ENCODE measurements at regions not wholly inside any gene's neighbourhood (a gene's known extent, or its start where the extent isn't known, plus 50 kb on each side); places are given as distances from the start of the nearest gene placed in this dataset.

GRCh38 chr12:24075650-24076049, 126.2 kb upstream of the SOX5 start:
- TF ChIP-seq CTCF (IDR thresholded peaks at IDR 0.05; ENCODE audit: insufficient read depth, low read length) = no peak
- no peak for DNase-seq (ENCODE audit: low read depth)

GRCh38 chr12:24073170-24073810, 123.8 kb upstream of the SOX5 start:
- no peak for DNase-seq (ENCODE audit: low read depth)
- no peak overlapping the region for H3K4me3 ChIP-seq (ENCODE audit: low read depth, low read length)
- TF ChIP-seq CTCF (IDR thresholded peaks at IDR 0.05; ENCODE audit: insufficient read depth, low read length) = no peak

More at GRCh38 chr12:24075650-24076049, 126.2 kb upstream of the SOX5 start:
- H3K4me3 ChIP-seq (ENCODE audit: low read depth, low read length) = no peak overlapping the region

GRCh38 chr12:24072302-24072701, 122.8 kb upstream of the SOX5 start:
- DNase-seq (ENCODE audit: low read depth) = no peak
- no peak for TF ChIP-seq CTCF (IDR thresholded peaks at IDR 0.05; ENCODE audit: insufficient read depth, low read length)
- no peak overlapping the region for H3K4me3 ChIP-seq (ENCODE audit: low read depth, low read length)

- no peak for DNase-seq (ENCODE audit: low read depth)
- TF ChIP-seq CTCF (IDR thresholded peaks at IDR 0.05; ENCODE audit: insufficient read depth, low read length) = no peak
- no peak overlapping the region for H3K4me3 ChIP-seq (ENCODE audit: low read depth, low read length)
These were observed 122.4 kb upstream of the SOX5 start for GRCh38 chr12:24071842-24072241.

- DNase-seq (ENCODE audit: low read depth) = peak; percentile 40
- H3K4me3 ChIP-seq (ENCODE audit: low read depth, low read length) = no peak overlapping the region
- no peak for TF ChIP-seq CTCF (IDR thresholded peaks at IDR 0.05; ENCODE audit: insufficient read depth, low read length)
These were observed 120.3 kb upstream of the SOX5 start for GRCh38 chr12:24069532-24070395.

GRCh38 chr12:24066865-24067264, 117.4 kb upstream of the SOX5 start:
- peak; percentile 93 for DNase-seq (ENCODE audit: low read depth)

More at GRCh38 chr12:24066865-24067264, 117.4 kb upstream of the SOX5 start:
- TF ChIP-seq CTCF (IDR thresholded peaks at IDR 0.05; ENCODE audit: insufficient read depth, low read length) = no peak
- H3K4me3 ChIP-seq (ENCODE audit: low read depth, low read length) = no peak overlapping the region

Measured in fibroblast of the aortic adventitia (primary cell).